Esophagus squamous epithelium (tissue), 5 donors: ENCODE measurements at regions not wholly inside any gene's neighbourhood (a gene's known extent, or its start where the extent isn't known, plus 50 kb on each side); places are given as distances from the start of the nearest gene placed in this dataset.

ENCODE experiments used
- DNase-seq: peaks from one replicate; lab custom pipeline; 2025; lab: John Stamatoyannopoulos, UW
- H3K27ac ChIP-seq, 4 donors: fragments of 200-600 bp; sonication (generic); one replicate each; pipeline ENCODE4 v1.5.1; 2016 to 2019; ENCODE audit warnings: mild to moderate bottlenecking in 1 of 4
- H3K27me3 ChIP-seq, 4 donors: fragments of 200-600 bp; sonication (generic); 1 replicate in 3 of 4; 2 replicates in 1 of 4; pipeline versions ENCODE4 v1.5.1 to v1.6.0; 2017 to 2021; ENCODE audit warnings: antibody characterized with exemption in 1 of 4
- H3K36me3 ChIP-seq, 3 donors: fragments of 200-600 bp; sonication (generic); one replicate each; pipeline ENCODE4 v1.5.1; 2016 to 2019
- H3K4me1 ChIP-seq, 3 donors: fragments of 200-600 bp; sonication (generic); one replicate each; pipeline ENCODE4 v1.5.1; 2017 to 2019
- H3K4me3 ChIP-seq, 4 donors: fragments of 200-600 bp; sonication (generic); 1 replicate in 3 of 4; 2 replicates in 1 of 4; pipeline ENCODE4 v1.5.1; 2016 to 2019; ENCODE audit warnings: mild to moderate bottlenecking in 2 of 4, moderate library complexity in 1 of 4
- H3K9me3 ChIP-seq, 3 donors: fragments of 200-600 bp; sonication (generic); one replicate each; pipeline ENCODE4 v1.5.1; 2016 to 2019
- CTCF ChIP-seq, 6 experiments: fragments of 450-650 bp in 4 of 6; fragments of 200-600 bp in 2 of 6; sonication (generic) in 2 of 6; IDR thresholded peaks; one replicate each; pipeline ENCODE4 v1.5.1; 2016 to 2019; ENCODE audit warnings: antibody characterized with exemption in 6 of 6, mild to moderate bottlenecking in 4 of 6, moderate library complexity in 4 of 6
- POLR2A ChIP-seq, 4 donors: fragments of 450-650 bp; IDR thresholded peaks; one replicate each; pipeline ENCODE4 v1.6.1; 2017; ENCODE audit warnings: antibody characterized with exemption in 4 of 4, mild to moderate bottlenecking in 4 of 4, moderate library complexity in 3 of 4
- WGBS, 2 donors: methylation state at CpG; one replicate each; pipeline ENCODE4 v1.1.5; 2018; 5-methylcytosine and 5-hydroxymethylcytosine counted together
- intact Hi-C: fragments of 100-400 bp; cut with DNase I; formaldehyde crosslinking; loops from one replicate; pipeline ENCODE4 v1.15.0; 2022
- donor health status: DM: yes; HTN: yes; CAD: no.

GRCh38 chr9:81472701-81473100 lies 216.6 kb downstream of the TLE1 start:
- Histone ChIP-seq H3K9me3 (no peaks in the 10 kb centered on the region), H3K27ac (no peak overlapping the region), H3K4me1 (no peaks in the 10 kb centered on the region), H3K27me3 (no peaks in the 10 kb centered on the region), H3K36me3 (no peaks in the 10 kb centered on the region), H3K4me3 (no peak overlapping the region)
- intact Hi-C loops = no loop called here
- DNase-seq = no peak
- TF ChIP-seq POLR2A (IDR thresholded peaks at IDR 0.05) (no peak), CTCF (IDR thresholded peaks at IDR 0.05) (no peak)
- WGBS, 2 donors = 82 to 84% methylated on average over 6 to 10 of the region's 10 CpGs

GRCh38 chr9:81470864-81471263 lies 218.5 kb downstream of the TLE1 start:
- H3K27me3 ChIP-seq = no peaks in the 10 kb centered on the region
- no peak overlapping the region for H3K4me3 ChIP-seq
- H3K36me3 ChIP-seq = no peaks in the 10 kb centered on the region
- TF ChIP-seq CTCF (IDR thresholded peaks at IDR 0.05) (no peak), POLR2A (IDR thresholded peaks at IDR 0.05) (no peak)
- 51 to 56% methylated on average over 3 of the region's 3 CpGs for WGBS, 2 donors
- H3K27ac ChIP-seq = no peak overlapping the region
- no peaks in the 10 kb centered on the region for H3K4me1 ChIP-seq
- H3K9me3 ChIP-seq = no peaks in the 10 kb centered on the region
- intact Hi-C loops = no loop called here
- DNase-seq = no peak

GRCh38 chr9:81468084-81468595 lies 221.2 kb downstream of the TLE1 start:
- H3K9me3 ChIP-seq = no peaks in the 10 kb centered on the region
- no peaks in the 10 kb centered on the region for H3K27me3 ChIP-seq
- H3K36me3 ChIP-seq = no peaks in the 10 kb centered on the region
- H3K27ac ChIP-seq = no peak overlapping the region
- intact Hi-C loops = no loop called here
- no peak overlapping the region for H3K4me3 ChIP-seq
- 54 to 58% methylated on average over 1 of the region's 1 CpG for WGBS, 2 donors
- TF ChIP-seq CTCF (IDR thresholded peaks at IDR 0.05) (no peak), POLR2A (IDR thresholded peaks at IDR 0.05) (no peak)
- no peak for DNase-seq
- H3K4me1 ChIP-seq = no peaks in the 10 kb centered on the region

GRCh38 chr9:81466981-81467380 lies 222.4 kb downstream of the TLE1 start:
- intact Hi-C loops = no loop called here
- Histone ChIP-seq H3K27me3 (no peaks in the 10 kb centered on the region), H3K4me1 (no peaks in the 10 kb centered on the region), H3K4me3 (no peak overlapping the region), H3K36me3 (no peaks in the 10 kb centered on the region), H3K27ac (no peak overlapping the region), H3K9me3 (no peaks in the 10 kb centered on the region)
- no peak for DNase-seq
- 81 to 89% methylated on average over 5 of the region's 5 CpGs for WGBS, 2 donors
- TF ChIP-seq POLR2A (IDR thresholded peaks at IDR 0.05) = no peak
- TF ChIP-seq CTCF (IDR thresholded peaks at IDR 0.05) = no peak

- Histone ChIP-seq H3K4me1 (no peaks in the 10 kb centered on the region), H3K36me3 (no peaks in the 10 kb centered on the region), H3K9me3 (no peaks in the 10 kb centered on the region), H3K27me3 (no peaks in the 10 kb centered on the region), H3K27ac (no peak overlapping the region), H3K4me3 (no peak overlapping the region)
- no peak for DNase-seq
- no peak for TF ChIP-seq POLR2A (IDR thresholded peaks at IDR 0.05)
- TF ChIP-seq CTCF (IDR thresholded peaks at IDR 0.05) = no peak
- intact Hi-C loops = no loop called here
- 61 to 65% methylated on average over 6 of the region's 6 CpGs for WGBS, 2 donors
These were observed 223.8 kb downstream of the TLE1 start for GRCh38 chr9:81465468-81466011.
